AG04450 (cell line): ENCODE measurements at regions not wholly inside any gene's neighbourhood (a gene's known extent, or its start where the extent isn't known, plus 50 kb on each side); places are given as distances from the start of the nearest gene placed in this dataset.

Experiments
- CTCF ChIA-PET: fragments of 300-600, 350-600 bp; formaldehyde crosslinking; extraction: SDS; loops from one replicate; lab custom pipeline; 2022; ENCODE audit warnings: antibody characterized with exemption, inconsistent platforms; lab: Charles Lee
- POLR2A ChIA-PET: fragments of 350-600 bp; formaldehyde crosslinking; extraction: SDS; loops from one replicate; lab custom pipeline; 2021; ENCODE audit warnings: antibody characterized with exemption, inconsistent platforms; lab: Yijun Ruan, JAX
- DNase-seq: peaks from one replicate; pipeline ENCODE4 v3.0.0-alpha.2; 2011; ENCODE audit warnings: low read depth, low spot score
- H3K27ac ChIP-seq: one replicate; pipeline ENCODE4 v1.5.1; 2012; ENCODE audit warnings: low read depth, low read length, control low read depth
- H3K27me3 ChIP-seq: one replicate; pipeline ENCODE4 v1.6.0; 2012; ENCODE audit warnings: low read length; ENCODE audit not compliant: control insufficient read depth, insufficient read depth
- H3K4me3 ChIP-seq: 2 replicates; pipeline ENCODE4 v1.5.1; 2011; ENCODE audit warnings: mild to moderate bottlenecking, low read depth, low read length, control low read depth
- H3K9me3 ChIP-seq: 2 replicates; pipeline ENCODE4 v1.5.1; 2012; ENCODE audit warnings: low read length; ENCODE audit not compliant: control insufficient read depth, insufficient read depth
- CTCF ChIP-seq: IDR thresholded peaks from 2 replicates; pipeline ENCODE4 v1.5.1; 2011; ENCODE audit warnings: low read depth, low read length, control low read depth, inconsistent platforms

- no peak for DNase-seq
- Histone ChIP-seq H3K27ac (no peak overlapping the region), H3K9me3 (peaks cover 6% of the 10 kb centered on the region; the same call in 1 of the 2 replicates), H3K27me3 (no peaks in the 10 kb centered on the region), H3K4me3 (no peak overlapping the region)
- POLR2A ChIA-PET, result no interaction called here
- TF ChIP-seq CTCF, result no peak
- CTCF ChIA-PET, result no interaction called here
Measured at GRCh38 chr5:18882154-18882553, 1105.8 kb downstream of the CDH18 start.

GRCh38 chr5:18888821-18889220 lies 1099.2 kb downstream of the CDH18 start:
- no peak overlapping the region for H3K4me3 ChIP-seq
- TF ChIP-seq CTCF, result no peak
- H3K27me3 ChIP-seq, result no peaks in the 10 kb centered on the region
- POLR2A ChIA-PET, result no interaction called here
- no peak for DNase-seq
- no peak overlapping the region for H3K27ac ChIP-seq
- CTCF ChIA-PET, result no interaction called here
- H3K9me3 ChIP-seq, result peaks cover 9% of the 10 kb centered on the region; the same call in 1 of the 2 replicates

- no peaks in the 10 kb centered on the region for H3K27me3 ChIP-seq
- H3K27ac ChIP-seq, result no peak overlapping the region
- ChIA-PET CTCF (no interaction called here), POLR2A (no interaction called here)
- DNase-seq, result no peak
- no peak for TF ChIP-seq CTCF
- peaks cover 6% of the 10 kb centered on the region for H3K9me3 ChIP-seq
- no peak overlapping the region for H3K4me3 ChIP-seq
Measured at GRCh38 chr5:18900644-18901043, 1087.4 kb downstream of the CDH18 start.

GRCh38 chr5:18920966-18921365 lies 1067.0 kb downstream of the CDH18 start:
- DNase-seq, result no peak
- CTCF ChIA-PET, result no interaction called here
- H3K9me3 ChIP-seq, result no peaks in the 10 kb centered on the region; the same call in 1 of the 2 replicates
- POLR2A ChIA-PET, result no interaction called here
- H3K4me3 ChIP-seq, result no peak overlapping the region
- no peak for TF ChIP-seq CTCF
- no peak overlapping the region for H3K27ac ChIP-seq
- H3K27me3 ChIP-seq, result no peaks in the 10 kb centered on the region

- Histone ChIP-seq H3K27me3 (no peaks in the 10 kb centered on the region), H3K4me3 (no peak overlapping the region), H3K27ac (no peak overlapping the region), H3K9me3 (peaks cover 2% of the 10 kb centered on the region; the same call in 1 of the 2 replicates)
- ChIA-PET POLR2A (no interaction called here), CTCF (no interaction called here)
- DNase-seq, result no peak
- no peak for TF ChIP-seq CTCF
Measured at GRCh38 chr5:18932081-18932480, 1055.9 kb downstream of the CDH18 start.
